Upper lobe of left lung (tissue), 6 donors: ENCODE measurements at regions not wholly inside any gene's neighbourhood (a gene's known extent, or its start where the extent isn't known, plus 50 kb on each side); places are given as distances from the start of the nearest gene placed in this dataset.
"Not testable (repeated sequence)": the region's sequence is repeated elsewhere in the genome, so short reads cannot be mapped to it uniquely, and the experiment has no call there.

Experiments used
- ATAC-seq, 2 donors: fragments of 200-7000 bp; cut with Tn5 transposase; one replicate each; pipeline ENCODE4 v1.9.1; 2022; ENCODE audit warnings: mild to moderate bottlenecking in 2 of 2, moderate library complexity in 2 of 2; ENCODE audit not compliant: low FRiP score in 2 of 2
- DNase-seq, 2 donors: peaks; one replicate each; pipeline ENCODE4 v3.0.0-alpha.2; 2019 to 2020
- H3K27ac ChIP-seq, 4 donors: fragments of 200-600 bp; sonication (generic); one replicate each; pipeline ENCODE4 v1.5.1; 2016 to 2019
- H3K27me3 ChIP-seq, 4 donors: fragments of 200-600 bp; sonication (generic); one replicate each; pipeline ENCODE4 v1.5.1; 2017 to 2019
- H3K36me3 ChIP-seq, 4 donors: fragments of 200-600 bp; sonication (generic); one replicate each; pipeline ENCODE4 v1.5.1; 2016 to 2019
- H3K4me1 ChIP-seq, 4 donors: fragments of 200-600 bp; sonication (generic); one replicate each; pipeline ENCODE4 v1.5.1; 2018 to 2019
- H3K4me3 ChIP-seq, 4 donors: fragments of 200-600 bp; sonication (generic); one replicate each; pipeline ENCODE4 v1.5.1; 2017 to 2019; ENCODE audit warnings: mild to moderate bottlenecking in 2 of 4, moderate library complexity in 1 of 4
- H3K9me3 ChIP-seq, 4 donors: fragments of 200-600 bp; sonication (generic); one replicate each; pipeline ENCODE4 v1.5.1; 2018 to 2019
- EP300 ChIP-seq, 4 donors: sonication (generic); formaldehyde crosslinking; IDR thresholded peaks; one replicate each; pipeline ENCODE4 v1.5.1; 2017; ENCODE audit warnings: antibody characterized with exemption in 4 of 4, control low read depth in 2 of 4
- POLR2A ChIP-seq, 4 donors: fragments of 450-650 bp; IDR thresholded peaks; one replicate each; pipeline ENCODE4 v1.5.1; 2016 to 2017; ENCODE audit warnings: antibody characterized with exemption in 4 of 4, mild to moderate bottlenecking in 2 of 4
- POLR2AphosphoS5 ChIP-seq, 2 donors: sonication (generic); formaldehyde crosslinking; IDR thresholded peaks; one replicate each; pipeline ENCODE4 v1.5.1; 2017; ENCODE audit warnings: antibody characterized with exemption in 2 of 2
- WGBS, 2 donors: methylation state at CpG; one replicate each; pipeline ENCODE4 v1.1.5; 2017 to 2018; 5-methylcytosine and 5-hydroxymethylcytosine counted together
- TF ChIP-seq, protein P1 (sequence below), 6 experiments: fragments of 450-650 bp in 4 of 6; fragments of 200-600 bp in 2 of 6; sonication (generic) in 2 of 6; IDR thresholded peaks; one replicate each; pipeline ENCODE4 v1.5.1; 2016 to 2019; ENCODE audit warnings: antibody characterized with exemption in 6 of 6
- donor health status: DM: no; HTN: no; CAD: no; lungs with moderate emphysema.
- donor health status: DM: no; HTN: yes; CAD: no; lungs with severe emphysema.

DNA sequence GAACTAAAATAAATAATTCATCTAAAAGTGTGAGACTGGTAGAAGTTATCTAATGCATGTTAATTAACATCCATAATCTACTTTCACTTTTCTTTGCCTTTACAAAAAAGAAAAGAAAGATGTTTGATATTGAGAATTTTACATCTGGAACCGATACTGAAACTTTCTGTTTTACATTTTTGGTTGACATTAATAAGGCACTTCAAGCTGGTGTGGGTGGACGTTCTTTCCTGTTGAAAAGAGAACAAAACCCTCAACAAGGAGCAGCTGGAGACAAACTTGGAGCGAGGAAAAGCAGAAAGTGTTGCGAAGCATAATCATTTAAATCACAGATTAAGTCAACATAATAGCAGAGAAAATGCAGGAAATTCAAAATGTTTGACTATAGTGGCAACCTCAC lies 575.2 kb upstream of the ADGRB3 start:
- H3K9me3 ChIP-seq: peaks cover 0 to 5% (median 0%) of the 10 kb centered on the region in 4 donors

DNA sequence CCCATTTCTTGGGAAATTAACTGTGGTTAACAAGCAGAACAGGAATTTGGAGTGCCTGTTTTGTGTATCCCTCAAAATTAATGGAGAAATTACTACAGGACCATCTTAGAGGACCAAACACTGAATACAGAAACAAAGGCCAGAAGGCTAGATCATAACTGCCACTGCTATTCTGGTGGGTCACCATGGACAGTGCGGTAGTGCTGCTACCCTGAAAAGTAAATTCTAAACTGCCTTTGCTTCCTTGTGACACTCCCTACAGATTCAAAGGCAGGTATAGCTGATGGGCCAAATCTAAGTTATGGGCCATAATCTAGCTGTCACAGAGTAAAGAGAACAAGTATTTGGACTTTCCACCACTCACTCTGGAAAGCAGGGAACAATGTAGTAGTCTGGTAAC lies 575.8 kb upstream of the ADGRB3 start:
- ATAC-seq: no peak
- TF ChIP-seq EP300 (IDR thresholded peaks at IDR 0.05): no peak
- WGBS, 2 donors: 92 to 96% methylated on average over 1 of the region's 1 CpG
- Histone ChIP-seq H3K4me3 (no peak overlapping the region), H3K9me3 (peaks cover 0 to 5% (median 0%) of the 10 kb centered on the region in 4 donors), H3K27ac (no peak overlapping the region), H3K4me1 (no peaks in the 10 kb centered on the region), H3K36me3 (no peaks in the 10 kb centered on the region), H3K27me3 (no peaks in the 10 kb centered on the region)
- DNase-seq: no peak

More for the DNA sequence above, 575.2 kb upstream of the ADGRB3 start:
- TF ChIP-seq POLR2A (IDR thresholded peaks at IDR 0.05) (no peak), POLR2AphosphoS5 (IDR thresholded peaks at IDR 0.05) (no peak), EP300 (IDR thresholded peaks at IDR 0.05) (no peak)
- TF ChIP-seq, protein P1, sequence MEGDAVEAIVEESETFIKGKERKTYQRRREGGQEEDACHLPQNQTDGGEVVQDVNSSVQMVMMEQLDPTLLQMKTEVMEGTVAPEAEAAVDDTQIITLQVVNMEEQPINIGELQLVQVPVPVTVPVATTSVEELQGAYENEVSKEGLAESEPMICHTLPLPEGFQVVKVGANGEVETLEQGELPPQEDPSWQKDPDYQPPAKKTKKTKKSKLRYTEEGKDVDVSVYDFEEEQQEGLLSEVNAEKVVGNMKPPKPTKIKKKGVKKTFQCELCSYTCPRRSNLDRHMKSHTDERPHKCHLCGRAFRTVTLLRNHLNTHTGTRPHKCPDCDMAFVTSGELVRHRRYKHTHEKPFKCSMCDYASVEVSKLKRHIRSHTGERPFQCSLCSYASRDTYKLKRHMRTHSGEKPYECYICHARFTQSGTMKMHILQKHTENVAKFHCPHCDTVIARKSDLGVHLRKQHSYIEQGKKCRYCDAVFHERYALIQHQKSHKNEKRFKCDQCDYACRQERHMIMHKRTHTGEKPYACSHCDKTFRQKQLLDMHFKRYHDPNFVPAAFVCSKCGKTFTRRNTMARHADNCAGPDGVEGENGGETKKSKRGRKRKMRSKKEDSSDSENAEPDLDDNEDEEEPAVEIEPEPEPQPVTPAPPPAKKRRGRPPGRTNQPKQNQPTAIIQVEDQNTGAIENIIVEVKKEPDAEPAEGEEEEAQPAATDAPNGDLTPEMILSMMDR (IDR thresholded peaks at IDR 0.05): no peak
- no peaks in the 10 kb centered on the region for H3K36me3 ChIP-seq
- H3K27ac ChIP-seq: no peak overlapping the region
- no peak overlapping the region for H3K4me3 ChIP-seq
- ATAC-seq: no peak
- no peak for DNase-seq
- no peaks in the 10 kb centered on the region for H3K4me1 ChIP-seq
- H3K27me3 ChIP-seq: no peaks in the 10 kb centered on the region
- 53 to 55% methylated on average over 4 of the region's 4 CpGs for WGBS, 2 donors

DNA sequence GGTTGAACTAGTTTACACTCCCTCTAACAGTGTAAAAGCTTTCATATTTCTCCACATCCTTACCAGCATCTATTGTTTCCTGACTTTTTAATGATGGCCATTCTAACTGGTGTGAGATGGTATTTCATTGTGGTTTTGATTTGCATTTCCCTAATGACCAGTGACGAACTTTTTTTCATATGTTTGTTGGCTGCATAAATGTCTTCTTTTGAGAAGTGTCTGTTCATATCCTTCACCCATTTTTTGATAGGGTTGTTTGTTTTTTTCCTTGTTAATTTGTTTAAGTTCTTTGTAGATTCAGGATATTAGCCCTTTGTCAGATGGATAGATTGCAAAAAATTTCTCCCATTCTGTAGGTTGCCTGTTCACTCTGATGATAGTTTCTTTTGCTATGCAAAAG lies 578.5 kb upstream of the ADGRB3 start:
- not testable (repeated sequence) for ATAC-seq, H3K4me1 ChIP-seq, H3K27me3 ChIP-seq, H3K9me3 ChIP-seq, H3K27ac ChIP-seq, H3K36me3 ChIP-seq, DNase-seq, H3K4me3 ChIP-seq
- WGBS, 2 donors: 84 to 94% methylated on average over 1 of the region's 1 CpG

DNA sequence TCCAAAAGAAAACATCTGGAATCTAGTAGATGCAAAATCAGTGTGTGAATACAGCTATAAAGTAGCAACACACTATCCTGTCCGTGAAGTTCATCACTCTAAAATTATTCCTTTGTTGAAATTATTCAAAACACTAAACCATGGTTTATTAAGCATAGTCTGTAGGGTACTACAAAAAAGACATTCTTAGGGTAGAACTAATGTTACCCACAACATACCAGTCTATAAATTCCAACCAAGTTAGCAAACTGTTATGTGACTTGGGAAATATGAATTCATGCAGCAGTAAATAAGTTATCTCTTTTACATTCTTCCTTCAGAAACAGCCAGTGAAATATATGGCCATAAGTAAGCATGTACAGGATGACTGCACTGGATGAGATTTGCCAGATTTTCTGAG lies 580.3 kb upstream of the ADGRB3 start:
- no peak for DNase-seq
- Histone ChIP-seq H3K36me3 (no peaks in the 10 kb centered on the region), H3K27ac (no peak overlapping the region), H3K4me1 (no peaks in the 10 kb centered on the region), H3K27me3 (no peaks in the 10 kb centered on the region), H3K9me3 (peaks cover 0 to 5% (median 0%) of the 10 kb centered on the region in 4 donors), H3K4me3 (no peak overlapping the region)
- ATAC-seq: no peak
- 68 to 81% methylated on average over 1 of the region's 1 CpG for WGBS, 2 donors
- TF ChIP-seq POLR2AphosphoS5 (IDR thresholded peaks at IDR 0.05): no peak
- TF ChIP-seq POLR2A (IDR thresholded peaks at IDR 0.05): no peak
- no peak for TF ChIP-seq EP300 (IDR thresholded peaks at IDR 0.05)
- TF ChIP-seq, protein P1 (IDR thresholded peaks at IDR 0.05): no peak

DNA sequence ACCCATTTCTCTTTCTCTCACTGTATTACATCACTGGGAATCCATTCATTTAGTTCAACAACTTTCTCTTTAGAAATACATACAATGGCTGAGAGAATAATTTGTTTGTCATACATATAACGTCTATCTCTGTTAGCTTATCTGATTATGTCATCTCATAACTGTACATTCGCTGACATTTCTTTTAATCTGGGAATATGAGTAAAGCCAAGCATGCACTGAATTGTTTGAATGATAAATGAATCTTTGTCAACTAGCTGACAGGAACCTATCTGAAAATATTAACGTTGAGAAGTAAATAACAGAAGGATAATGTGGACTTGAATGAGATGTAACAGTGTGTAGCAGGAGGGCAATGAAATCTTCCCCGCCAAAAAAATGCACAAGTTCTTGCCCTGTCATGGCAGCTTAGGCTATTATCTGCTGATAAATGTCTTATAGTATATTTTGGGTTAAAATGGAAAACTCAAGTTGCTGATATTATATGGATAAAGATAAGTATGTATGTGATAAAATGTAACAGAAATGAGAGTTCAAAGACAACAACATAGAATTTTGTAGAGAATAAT lies 581.2 kb upstream of the ADGRB3 start:
- no peak for TF ChIP-seq POLR2AphosphoS5 (IDR thresholded peaks at IDR 0.05)
- no peak for TF ChIP-seq POLR2A (IDR thresholded peaks at IDR 0.05)
- TF ChIP-seq, protein P1 (IDR thresholded peaks at IDR 0.05): no peak
- TF ChIP-seq EP300 (IDR thresholded peaks at IDR 0.05): no peak
- Histone ChIP-seq H3K4me1 (no peaks in the 10 kb centered on the region), H3K27me3 (no peaks in the 10 kb centered on the region), H3K9me3 (peaks cover 0 to 5% (median 0%) of the 10 kb centered on the region in 4 donors), H3K4me3 (no peak overlapping the region), H3K36me3 (no peaks in the 10 kb centered on the region), H3K27ac (no peak overlapping the region)
- ATAC-seq (no peak), DNase-seq (no peak)
- WGBS, 2 donors: 58 to 68% methylated on average over 4 of the region's 4 CpGs

DNA sequence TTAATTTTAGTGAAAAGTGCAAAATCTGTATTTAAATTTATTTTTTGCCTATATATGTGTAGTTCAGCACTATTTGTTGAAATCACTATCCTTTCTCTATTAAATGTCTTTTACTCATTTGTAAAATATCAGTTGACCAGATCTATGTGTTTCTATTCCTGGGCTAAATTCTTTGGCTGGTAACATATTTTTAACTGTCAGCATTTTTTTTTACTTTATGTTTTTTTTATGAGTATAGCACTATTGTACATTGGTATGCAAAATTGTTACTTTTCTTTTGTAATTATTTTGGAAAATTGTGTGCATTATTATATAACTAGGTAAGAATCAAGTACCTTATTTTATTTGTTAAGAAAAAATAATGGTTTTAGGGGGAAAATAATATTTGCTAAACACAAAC lies 582.8 kb upstream of the ADGRB3 start:
- Histone ChIP-seq H3K27ac (no peak overlapping the region), H3K9me3 (peaks cover 0 to 2% (median under 1%) of the 10 kb centered on the region in 4 donors), H3K4me3 (no peak overlapping the region), H3K4me1 (no peaks in the 10 kb centered on the region), H3K36me3 (no peaks in the 10 kb centered on the region), H3K27me3 (no peaks in the 10 kb centered on the region)
- DNase-seq (no peak), ATAC-seq (no peak)
- TF ChIP-seq, protein P1 (IDR thresholded peaks at IDR 0.05): no peak
- TF ChIP-seq POLR2AphosphoS5 (IDR thresholded peaks at IDR 0.05) (no peak), EP300 (IDR thresholded peaks at IDR 0.05) (no peak), POLR2A (IDR thresholded peaks at IDR 0.05) (no peak)
